ENCODE measurements at regions not wholly inside any gene's neighbourhood (a gene's known extent, or its start where the extent isn't known, plus 50 kb on each side); places are given as distances from the start of the nearest gene placed in this dataset.

DNA sequence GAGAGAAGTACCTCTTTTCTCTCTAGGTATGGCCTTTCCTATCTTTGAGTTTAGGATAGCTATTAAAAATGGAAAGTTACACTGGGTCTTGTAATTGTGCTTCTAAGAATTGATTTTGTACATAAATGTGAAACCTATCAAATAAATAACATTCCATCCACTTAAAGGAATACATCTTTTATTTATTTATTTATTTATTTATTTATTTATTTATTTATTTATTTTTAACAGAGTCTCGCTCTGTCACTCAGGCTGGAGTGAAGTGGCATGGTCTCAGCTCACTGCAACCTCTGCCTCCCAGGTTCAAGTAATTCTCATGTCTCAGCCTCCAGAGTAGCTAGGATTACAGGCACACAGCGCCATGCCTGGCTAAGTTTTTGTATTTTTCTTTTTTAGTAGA lies 1114.0 kb upstream of the EEF2KMT start:
- no peak for DNase-seq (ENCODE audit: low read depth in 2 of 2)

DNA sequence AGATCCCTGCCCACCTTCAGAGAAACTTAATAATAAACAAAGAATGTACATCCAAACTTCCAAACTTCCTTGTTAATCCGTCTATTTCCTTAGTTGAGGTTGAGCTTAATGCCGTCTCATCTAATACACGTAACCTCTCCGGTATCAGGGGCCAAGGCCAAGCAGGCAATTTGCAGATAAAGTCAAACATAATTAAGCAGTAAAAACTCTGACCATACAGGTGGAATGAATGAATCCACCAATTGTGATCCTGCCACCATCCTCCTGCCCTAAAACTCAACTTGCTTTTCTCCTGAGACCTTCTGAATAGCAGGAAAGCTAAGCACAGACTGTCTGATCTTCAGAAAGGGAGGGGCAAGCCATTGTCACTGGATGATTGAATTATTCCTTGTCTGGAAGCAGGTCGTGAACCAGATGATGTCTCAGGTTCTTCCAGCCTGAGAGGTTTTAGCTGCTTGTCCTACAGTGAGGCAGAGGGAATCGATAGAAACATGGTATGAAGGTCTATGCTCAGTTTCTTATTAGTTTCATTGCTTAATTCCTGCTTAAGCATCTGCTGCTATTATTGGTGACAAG lies 1111.8 kb upstream of the EEF2KMT start:
- DNase-seq (ENCODE audit: low read depth in 2 of 2): no peak

DNA sequence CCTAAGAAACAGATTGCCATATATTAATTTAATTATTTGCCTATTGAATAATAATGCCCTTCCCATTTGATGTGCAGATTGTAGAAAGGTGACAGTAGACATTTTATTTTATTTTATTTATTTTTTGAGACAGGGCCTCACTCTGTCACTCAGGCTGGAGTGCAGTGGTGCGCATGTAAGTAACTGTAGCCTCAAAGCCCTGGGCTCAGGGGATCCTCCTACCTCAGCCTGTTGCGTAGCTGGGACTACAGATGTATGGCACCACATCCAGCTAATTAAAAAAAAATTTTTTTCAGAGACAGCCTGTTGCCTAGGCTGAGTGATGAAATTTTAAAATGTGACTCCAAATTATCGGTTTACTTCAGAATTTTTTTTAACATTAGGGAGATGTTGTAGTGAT lies 1110.0 kb upstream of the EEF2KMT start:
- no peak for DNase-seq (ENCODE audit: low read depth in 2 of 2)

DNA sequence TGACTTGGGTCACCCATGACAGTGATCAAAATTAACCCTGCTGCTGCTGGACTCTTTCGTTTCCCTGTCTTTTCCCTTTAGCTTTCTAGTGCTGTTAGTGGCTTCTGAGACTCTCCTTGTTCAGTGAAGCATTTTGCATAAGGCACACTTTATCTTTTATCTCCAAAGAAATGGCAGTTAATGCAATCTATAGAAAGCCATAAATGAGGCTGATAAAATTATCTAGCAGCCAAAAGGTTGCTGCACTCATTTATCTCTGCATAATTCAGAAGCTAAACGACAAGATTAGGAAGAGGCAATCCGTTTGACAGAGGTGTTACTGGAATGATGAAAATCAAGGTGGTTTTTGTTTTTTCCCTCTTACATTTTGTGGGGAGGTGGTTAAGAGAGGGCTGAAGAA lies 1109.5 kb upstream of the EEF2KMT start:
- no peak for DNase-seq (ENCODE audit: low read depth in 2 of 2)

DNA sequence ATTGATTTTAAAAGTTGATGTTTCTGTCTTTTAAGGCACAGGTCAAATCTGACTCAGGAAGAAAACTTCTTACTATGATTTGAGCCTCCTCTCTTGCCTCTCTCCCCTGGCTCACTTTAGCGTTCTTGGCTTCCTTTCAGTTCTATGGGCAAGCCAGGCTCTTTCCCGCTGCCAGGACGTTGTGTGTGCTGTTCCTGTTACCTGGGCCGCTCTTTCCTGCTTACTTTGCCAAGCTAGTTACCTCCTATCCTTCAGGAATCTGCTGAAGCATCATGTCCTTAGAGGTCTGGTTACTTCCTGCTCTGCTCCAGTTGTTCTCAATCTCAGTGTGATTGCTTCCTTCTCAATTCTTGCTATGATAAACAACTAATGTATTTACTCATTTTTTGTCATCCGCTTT lies 1108.5 kb upstream of the EEF2KMT start:
- no peak for DNase-seq (ENCODE audit: low read depth in 2 of 2)

DNA sequence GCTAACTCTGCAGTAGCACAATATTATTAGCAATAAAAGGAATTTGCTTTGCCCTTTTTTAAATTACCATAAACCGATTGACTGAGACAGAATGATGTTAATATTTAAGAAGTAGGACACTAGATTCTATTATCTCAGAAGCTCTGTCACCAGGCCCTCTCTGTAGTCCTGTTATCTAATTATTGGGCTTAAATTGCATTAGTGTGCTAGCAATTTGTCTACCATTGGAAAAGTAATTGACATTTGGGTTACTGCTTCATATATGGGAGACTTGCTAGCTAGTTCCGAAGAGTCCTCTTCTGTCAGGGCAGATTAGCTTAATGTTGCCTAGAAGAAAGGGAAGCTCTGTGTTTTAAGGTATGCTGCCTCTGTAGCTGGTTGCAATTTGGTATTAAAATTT lies 1107.3 kb upstream of the EEF2KMT start:
- DNase-seq (ENCODE audit: low read depth in 2 of 2): no peak

DNA sequence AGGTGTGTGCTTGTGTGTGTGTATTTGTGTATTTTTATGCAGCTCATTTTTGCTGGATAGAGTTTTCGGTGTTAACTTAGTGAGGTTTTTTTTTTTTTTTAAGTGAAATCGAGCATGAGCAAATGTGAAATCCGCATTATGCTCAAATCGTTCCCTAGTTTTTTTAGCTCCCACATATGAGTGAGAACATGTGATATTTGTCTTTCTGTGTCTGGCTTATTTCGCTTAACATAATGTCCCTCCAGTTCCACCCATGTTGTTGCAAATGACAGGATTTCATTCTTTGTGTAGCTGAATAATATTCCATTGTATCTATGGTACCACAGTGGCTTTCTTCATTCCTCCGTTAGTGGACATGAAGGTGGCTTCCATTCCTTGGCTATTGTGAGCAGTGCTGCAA lies 1103.3 kb upstream of the EEF2KMT start:
- DNase-seq (ENCODE audit: low read depth in 2 of 2): no peak

DNA sequence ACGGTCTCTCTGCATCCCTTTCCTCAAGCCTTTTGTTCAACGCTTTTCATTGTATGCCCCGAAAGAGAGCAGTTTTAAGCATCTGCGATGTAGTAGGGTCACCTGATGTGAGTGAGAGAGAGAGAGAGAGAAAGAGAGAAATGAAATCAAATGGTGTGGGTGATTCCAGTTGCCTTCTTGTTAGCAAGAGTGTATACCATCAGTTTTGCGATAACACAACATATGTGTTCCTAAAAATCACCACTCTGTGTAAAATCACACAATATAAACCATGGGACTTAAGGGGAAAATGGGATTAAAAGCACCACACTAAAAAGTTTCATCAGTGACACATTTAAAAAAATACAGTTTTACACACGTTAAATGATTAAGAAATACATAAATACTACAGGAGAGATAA lies 1102.7 kb upstream of the EEF2KMT start:
- no peak for DNase-seq (ENCODE audit: low read depth in 2 of 2)

DNA sequence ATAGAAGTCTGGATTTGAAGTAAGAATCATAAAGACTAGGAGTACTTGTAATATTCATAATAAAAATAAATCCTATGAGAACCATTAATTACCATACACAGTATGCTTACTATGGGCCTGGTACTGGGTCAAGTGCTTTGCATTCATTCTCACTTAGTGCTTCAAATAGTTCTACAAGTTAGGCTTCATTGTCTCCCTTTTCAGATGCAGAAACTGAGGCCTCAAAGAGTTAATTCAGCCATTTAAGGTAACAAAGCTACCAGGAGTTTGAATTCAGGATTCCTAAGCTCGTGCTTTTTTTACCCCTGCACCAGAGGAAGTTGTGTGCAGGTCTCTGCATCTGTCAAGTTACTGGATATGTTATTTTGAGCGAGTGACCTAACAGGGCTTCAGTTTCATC lies 1098.4 kb upstream of the EEF2KMT start:
- no peak for DNase-seq (ENCODE audit: low read depth in 2 of 2)

DNA sequence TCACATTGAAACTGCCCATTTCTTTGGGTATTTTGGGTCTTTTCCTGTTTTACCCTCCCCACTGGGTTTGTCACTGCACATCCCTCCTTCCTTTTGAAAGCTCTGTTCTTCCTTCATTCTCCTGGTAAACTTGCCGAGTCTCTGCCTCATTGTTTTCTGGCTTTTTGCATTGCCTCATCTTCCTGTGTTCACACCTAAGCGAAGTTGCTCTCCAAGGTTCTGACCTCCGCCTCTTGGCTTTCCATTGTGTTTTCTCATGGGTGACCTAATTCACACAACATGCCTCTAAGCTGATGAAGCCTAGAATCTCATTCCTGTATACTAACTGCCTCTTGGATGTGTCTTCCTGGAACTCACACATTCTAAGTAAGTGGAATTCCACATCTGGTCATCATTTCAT lies 1096.1 kb upstream of the EEF2KMT start:
- DNase-seq (ENCODE audit: low read depth in 2 of 2): no peak

DNA sequence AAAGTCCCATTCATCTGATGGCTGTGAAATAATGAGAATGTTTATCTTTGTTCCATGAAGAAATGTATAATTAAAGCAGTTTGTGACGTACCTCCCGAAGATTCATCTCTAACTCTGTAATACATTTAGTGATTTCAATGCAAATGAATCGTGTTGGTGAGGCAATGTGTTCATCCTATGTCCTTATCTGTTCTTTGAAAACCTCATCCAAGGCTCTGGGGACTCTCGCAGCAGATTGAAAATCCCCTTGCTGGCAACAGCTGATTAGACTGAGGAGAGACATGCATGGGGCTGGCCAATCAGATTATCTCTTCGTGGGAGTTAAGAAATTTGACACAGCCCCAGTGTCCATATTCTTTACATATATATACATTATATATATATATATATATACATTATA lies 1095.4 kb upstream of the EEF2KMT start:
- no peak for DNase-seq (ENCODE audit: low read depth in 2 of 2)

DNA sequence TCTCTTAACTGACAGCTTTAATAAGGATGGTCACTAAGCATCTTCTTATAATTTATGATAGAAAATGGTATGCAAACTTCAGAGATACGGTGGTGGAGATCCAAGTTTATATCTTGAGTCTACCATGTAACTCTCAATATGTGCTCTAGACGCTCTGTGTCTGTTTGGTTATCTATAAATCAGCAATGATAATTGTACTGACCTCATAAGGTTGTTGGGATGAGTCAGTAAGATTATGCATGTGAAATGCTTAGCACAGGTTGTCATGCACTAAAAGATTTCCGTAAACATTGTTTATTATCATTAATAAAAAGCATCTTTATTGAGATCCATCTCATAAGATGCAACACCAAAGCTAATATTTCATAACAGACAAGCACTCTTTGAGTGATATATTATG lies 1094.9 kb upstream of the EEF2KMT start:
- DNase-seq (ENCODE audit: low read depth in 2 of 2): no peak

DNA sequence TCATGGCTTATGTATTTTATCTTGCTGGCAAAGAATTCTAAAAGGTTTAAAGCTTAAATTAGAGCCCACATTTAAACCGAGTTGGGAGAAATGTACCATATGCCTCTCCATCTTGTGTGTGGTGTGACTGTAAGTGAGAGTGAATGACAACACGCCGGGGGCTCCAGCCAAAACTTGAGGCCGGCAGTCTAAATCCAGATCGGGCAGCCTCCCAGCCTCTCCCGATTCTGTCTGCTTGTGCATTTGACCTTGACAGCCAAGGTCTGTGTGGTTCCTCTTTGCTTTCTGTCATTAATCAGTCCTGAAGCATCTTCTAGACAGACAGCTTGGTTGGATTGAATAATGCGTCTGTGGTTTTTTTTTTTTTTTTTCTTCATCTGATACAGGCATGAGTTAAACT lies 1093.2 kb upstream of the EEF2KMT start:
- no peak for DNase-seq (ENCODE audit: low read depth in 2 of 2)

DNA sequence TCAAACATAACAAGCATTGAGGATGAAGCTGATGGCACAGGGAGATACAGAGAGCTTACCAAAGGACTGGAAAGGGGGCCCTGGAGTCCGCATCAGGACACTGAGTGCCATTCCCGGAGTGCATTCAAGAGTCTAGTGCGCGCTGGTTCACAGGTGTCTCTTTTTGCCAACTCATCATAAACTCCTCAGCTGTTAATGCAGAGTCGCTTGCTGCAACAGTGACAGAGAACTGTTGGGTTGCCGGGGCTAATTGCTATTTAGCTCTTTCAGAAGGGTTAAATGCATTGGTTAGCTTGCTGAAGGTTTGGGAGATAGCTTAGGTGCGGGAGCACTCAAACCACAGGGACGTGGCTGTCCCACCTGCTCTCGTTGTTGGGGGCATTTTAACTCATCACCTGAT lies 1091.6 kb upstream of the EEF2KMT start:
- DNase-seq (ENCODE audit: low read depth in 2 of 2): no peak

DNA sequence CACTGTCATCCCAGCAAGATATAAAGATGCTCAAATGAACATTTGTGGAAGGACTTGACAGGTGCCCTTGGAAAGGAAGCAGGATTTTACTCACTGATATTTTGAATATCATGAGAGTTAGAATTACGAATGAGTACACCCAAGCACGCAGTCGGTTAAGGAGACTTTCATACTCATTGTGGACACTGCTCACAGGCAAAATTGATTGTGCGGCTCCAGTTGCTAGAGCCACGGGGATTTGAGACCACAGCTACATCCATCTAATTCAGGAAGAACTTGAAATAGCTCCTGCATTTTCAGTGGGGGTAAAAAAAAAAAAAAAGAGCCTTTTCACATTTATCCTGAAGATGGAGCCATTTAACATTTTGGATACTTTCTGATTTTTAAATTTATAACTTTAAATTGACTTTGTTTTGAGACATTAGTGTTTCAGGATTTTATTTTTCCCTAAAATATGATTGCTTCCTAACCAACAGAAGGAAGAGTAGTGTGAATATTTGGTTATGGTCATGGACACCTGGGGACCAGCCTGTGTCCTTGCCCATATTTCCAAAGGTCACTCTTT lies 1080.1 kb upstream of the EEF2KMT start:
- no peak for DNase-seq (ENCODE audit: low read depth in 2 of 2)

DNA sequence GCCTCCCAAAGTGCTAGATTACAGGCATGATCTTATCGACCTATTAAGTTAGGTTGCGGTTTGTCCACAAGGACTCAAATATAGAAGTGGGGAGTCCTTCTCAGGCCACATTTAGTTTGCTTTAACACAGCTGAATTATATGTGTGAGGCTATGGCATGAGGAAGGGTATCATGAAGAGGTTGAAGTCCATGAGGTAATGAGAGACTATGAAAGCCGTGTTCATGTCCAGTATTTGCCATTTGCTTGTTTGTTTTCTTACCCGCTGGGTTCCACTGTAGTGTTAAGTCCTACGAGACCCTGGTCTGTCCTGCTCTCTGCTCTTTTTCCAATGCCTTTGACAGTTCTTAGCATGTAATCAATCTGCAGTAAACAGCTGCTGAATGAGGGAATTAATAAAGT lies 1072.4 kb upstream of the EEF2KMT start:
- DNase-seq (ENCODE audit: low read depth in 2 of 2): no peak

DNA sequence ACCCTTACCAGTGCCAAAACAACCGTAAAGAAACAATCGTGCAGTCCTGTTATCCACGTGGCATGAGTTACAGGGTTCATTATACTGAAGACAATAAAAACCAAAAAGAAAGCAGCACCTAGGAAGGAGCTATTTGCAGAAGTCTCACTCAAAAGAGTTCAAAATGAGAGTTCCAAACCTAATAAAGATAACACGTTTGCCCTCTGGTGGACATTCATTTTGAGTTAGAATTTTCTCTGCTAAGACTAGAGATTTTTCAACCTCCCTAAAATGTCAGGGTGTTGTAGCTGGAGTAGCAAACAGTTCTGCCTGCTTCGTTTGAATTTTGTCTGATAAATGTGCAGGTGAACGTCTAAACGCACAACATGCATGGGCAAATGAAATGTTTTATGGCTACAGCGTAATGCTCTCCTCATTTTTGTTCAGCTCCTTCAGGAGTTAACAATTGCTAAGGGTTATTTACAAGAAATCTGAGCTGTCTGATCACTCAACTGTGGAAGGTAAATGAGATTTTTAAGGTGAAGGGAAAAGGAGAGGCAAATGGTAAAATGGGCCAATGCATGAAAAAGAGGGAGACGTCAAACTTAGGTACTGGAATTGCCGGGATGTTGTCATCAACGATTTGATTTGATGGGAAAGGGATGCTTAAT lies 1067.9 kb upstream of the EEF2KMT start:
- DNase-seq (ENCODE audit: low read depth in 2 of 2): no peak

DNA sequence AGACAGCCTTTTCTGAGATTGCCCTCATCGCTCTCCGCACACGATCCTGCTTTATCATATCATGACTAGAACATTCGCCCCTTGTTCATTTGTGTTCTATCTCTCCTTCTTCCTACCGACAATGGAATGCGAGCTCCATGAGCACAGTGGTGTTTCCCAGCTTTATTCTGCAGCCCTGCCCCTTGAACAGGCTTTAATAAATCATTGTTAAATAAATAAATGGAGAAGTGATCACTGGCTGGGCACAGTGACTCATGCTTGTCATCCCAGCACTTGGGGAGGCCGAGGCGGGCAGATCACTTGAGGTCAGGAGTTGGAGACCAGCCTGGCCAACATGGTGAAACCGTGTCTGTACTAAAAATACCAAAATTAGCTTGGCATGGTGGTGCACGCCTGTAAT lies 1063.3 kb upstream of the EEF2KMT start:
- DNase-seq (ENCODE audit: low read depth in 2 of 2): no peak

DNA sequence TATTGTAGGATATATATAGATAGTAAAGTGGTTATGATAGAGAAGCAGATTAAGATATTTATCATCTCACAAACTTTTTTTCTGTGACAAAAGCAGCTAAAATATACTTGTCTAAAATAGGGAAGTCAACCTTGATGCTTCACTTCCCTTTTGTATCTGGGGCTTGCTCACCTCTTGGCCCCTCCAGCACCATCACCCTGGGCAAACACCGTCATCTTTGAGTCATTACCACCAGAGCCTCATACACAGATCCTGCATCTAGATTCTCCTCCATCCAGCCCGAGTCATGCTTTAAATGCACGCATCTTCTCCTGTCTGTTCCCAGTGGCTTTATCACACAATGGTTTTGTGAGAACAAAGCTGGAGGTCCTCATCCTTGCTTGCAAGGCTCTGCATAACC lies 1062.7 kb upstream of the EEF2KMT start:
- DNase-seq (ENCODE audit: low read depth in 2 of 2): no peak

DNA sequence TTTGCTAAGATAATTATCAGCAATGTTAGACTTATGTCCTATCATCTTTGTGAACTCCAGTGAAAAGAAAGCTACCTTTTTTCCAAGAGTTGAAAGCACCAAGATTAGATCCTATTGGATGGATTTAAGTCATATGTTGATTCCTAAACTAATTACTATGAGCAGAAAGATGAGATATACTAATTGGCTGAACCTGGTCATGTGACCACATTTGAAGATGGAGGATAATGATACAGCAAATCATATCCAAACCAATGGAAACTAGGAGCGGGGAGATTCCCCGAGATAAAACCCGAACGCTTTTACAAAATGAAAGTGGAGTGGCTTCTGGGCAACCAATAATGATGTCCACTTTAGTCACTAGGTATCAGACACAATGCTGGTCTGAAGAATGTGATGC lies 1060.2 kb upstream of the EEF2KMT start:
- no peak for DNase-seq (ENCODE audit: low read depth in 2 of 2)

DNA sequence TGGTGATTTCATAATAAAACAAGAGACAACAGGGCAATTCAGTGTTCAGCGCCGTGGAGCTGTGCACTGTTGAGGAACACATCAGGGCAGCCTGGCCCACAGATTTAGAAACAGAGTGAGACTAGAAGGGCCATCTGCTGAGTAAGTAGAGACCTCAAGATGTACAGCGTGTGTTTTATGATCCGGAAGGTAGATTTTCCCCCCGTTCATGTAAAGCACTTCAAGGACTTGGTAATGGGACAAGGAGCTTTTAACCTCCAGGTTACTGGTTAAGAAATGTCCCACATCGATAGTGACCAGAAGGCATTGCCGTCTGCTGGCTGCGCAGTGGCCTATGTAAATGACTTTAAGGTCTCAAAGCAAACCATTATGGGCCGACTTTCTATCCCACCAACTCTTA lies 1057.7 kb upstream of the EEF2KMT start:
- DNase-seq (ENCODE audit: low read depth in 2 of 2): no peak

DNA sequence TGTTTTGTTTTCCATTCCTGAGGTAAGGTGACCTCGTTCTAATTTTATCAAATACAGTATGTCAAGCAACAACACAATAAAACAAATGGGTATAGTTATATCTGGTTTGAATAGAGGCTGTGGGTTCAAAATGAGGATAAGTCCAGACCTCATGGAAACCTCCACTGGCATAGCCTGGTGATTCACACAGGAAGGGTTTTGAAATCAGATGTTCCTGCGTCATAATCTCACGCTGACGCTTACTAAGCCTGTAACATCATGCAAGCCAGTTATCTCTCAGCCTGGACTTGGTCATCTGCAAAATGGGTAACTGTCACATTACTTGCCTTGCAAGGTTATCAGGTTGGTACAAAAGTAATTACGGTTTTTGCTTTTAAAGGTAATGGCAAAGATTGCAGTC lies 1056.3 kb upstream of the EEF2KMT start:
- no peak for DNase-seq (ENCODE audit: low read depth in 2 of 2)

DNA sequence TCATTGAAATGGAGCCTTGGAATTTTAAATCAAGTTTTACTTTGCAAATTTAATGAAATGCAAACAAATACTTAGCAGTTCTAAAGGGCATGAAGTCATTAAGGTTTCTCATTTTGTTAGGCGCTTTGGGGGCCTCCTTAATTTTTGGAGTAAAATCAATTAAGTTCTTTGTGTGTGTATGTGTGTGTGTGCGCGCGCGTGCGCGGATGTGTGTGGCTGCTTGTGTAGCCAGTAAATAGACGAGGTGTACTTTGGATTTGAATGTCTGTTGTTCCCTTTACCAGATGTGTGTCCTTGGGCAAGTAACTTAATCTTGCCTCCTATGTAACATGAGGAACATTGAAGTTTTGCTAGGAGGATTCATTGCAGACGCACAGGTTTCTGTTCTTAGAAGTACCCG lies 1051.4 kb upstream of the EEF2KMT start:
- no peak for DNase-seq (ENCODE audit: low read depth in 2 of 2)

DNA sequence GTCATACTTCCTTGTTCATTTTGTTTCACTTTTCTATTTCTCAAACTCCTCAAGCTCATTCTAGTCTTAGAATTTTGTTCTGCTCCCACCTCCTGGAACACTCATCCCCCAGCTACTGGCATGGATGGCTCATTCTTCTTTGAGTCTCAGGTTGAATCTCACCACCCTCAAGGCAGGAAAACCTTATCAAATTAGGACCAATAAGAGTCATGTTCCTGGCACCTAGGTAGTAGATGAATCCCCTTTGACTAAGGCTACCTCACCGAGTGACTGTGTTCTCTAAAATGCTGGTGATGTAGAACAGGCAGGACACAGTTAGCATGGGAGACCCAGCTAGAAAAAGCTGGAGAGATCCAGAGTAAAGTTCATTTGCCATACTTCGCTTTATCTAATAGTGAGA lies 1050.8 kb upstream of the EEF2KMT start:
- DNase-seq (ENCODE audit: low read depth in 2 of 2): no peak

Measured in activated CD8-positive, alpha-beta memory T cell treated with anti-CD3 and anti-CD28 coated beads for 4 hours (primary cell).